GM21786 (cell line): ENCODE measurements at regions not wholly inside any gene's neighbourhood (a gene's known extent, or its start where the extent isn't known, plus 50 kb on each side); places are given as distances from the start of the nearest gene placed in this dataset.
"Not testable (repeated sequence)": the region's sequence is repeated elsewhere in the genome, so short reads cannot be mapped to it uniquely, and the experiment has no call there.

Experiments used
- ATAC-seq: cut with Tn5 transposase; IDR thresholded peaks from one replicate; pipeline ENCODE4 v1.9.1; 2021; ENCODE audit not compliant: unreplicated experiment

DNA sequence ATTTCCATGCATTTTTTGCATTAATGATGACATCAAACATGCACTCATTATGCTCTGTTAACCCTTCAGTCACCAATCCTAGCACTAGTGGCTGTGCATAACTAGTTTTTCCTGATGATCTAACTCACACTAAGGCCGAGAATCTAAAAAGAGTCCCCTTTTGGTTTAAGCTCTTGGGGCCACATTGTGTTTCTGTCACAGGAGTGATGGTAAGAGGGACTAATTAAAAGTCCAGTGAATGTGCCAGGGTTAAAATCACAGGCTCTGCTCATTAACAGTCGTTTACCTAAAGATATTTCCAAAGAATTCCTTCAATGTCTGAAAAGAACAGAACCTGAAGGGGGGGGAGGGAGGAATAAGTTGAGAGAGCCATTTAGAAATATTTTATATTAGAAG, 359.0 kb upstream of the ANKRD30A start:
- no peak for ATAC-seq

DNA sequence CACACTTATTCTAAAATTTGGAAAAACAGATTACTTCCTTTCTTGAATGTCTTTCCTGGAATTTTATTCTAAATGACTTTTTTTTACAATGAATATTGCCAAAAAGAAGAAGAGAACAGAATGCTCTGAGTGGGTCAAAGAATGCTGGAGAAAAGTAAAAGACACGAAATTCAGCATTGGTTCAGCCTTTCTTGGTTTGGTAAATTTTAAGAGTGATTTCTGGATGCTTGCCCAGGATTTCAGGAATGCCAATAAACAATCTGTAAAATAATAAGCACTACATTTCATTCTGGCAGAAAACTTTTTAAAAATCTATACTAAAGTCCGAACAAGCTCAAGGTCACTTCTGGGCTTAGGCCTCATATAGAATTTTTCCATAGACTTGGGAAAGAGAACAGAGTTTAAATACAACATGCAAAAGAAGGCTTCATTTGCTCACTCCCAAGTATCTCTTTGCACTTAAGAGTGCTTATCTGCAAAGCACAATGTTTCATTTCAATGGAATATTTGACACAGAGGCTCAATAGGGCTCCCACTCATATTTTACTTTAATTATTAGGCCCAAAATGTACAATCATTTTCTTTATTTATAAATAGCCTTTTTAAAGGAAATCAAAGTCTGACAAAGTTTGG, 359.5 kb upstream of the ANKRD30A start:
- no peak for ATAC-seq

DNA sequence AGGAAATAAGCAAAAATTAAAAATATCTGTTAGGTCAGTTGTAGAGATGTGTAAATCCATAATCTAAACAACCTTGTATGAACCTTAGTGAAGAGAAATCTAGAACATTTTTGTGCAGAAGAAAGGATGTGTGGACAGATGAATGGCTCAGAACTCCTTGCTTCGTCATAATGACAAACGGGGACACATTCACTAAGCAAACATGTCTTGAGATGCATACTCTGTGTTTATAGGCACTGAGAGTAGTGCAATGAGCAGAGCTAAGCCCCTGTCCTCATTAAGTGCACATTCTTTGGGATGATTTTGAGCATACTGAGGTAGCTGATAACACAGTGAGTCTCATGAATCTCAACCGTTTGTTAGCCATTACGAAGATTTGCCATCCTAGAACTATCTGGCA, 360.6 kb upstream of the ANKRD30A start:
- ATAC-seq = no peak

DNA sequence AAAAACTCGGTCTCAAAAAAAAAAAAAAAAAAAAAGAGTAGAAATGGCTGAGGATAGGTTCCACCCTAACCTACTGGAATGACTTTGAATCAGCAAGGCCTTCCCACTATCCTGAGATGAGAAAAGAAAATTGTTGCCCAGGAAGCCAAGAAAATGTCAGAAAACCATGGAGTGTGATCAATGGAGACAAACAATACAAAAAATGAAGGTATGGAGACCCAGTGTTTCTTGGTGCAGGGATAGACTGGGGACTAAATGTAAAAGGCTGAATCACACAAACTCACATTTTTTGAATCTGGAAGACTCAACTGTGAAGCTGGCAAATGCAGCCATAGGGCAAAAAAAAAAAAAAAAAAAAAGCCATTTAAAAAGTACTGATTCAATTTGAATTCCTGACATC, 364.3 kb upstream of the ANKRD30A start:
- ATAC-seq = no peak

DNA sequence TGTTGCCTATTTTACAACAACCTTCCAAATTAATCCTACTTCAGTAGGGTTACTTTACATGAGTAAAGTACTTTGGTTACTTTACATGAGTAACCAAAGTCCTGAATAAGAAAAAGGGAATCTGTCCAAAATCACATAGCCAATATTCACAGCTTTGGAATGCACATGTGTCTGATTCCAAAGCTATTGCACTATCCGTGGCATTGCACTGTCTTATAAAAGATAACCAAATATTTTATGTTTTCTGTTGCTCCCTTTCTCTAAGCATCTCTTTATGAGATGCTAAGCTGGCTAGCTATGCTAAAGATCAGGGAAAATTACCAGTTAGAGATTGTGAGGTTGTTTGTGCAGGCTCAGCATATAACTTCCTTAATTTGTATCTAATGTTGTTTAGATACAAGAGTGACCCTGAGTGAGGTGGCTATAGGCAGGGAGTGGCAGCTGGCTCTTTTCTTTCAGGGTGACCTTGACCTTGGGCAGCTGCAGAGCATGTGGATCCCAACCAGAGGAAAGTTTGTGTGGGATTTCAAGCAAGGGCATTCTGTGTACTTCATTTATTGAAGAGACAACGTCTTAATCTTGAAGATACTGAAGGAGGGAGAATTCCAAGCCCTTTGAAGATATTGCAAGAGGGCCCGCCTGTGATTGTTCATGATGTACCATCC, 366.1 kb upstream of the ANKRD30A start:
- ATAC-seq = no peak

GRCh38 chr10:36748128-36748871, 377.1 kb upstream of the ANKRD30A start:
- no peak for ATAC-seq

- ATAC-seq = no peak
Measured at GRCh38 chr10:36739884-36740445, 385.4 kb upstream of the ANKRD30A start.

- ATAC-seq = no peak
Measured at GRCh38 chr10:36738738-36739431, 386.5 kb upstream of the ANKRD30A start.

DNA sequence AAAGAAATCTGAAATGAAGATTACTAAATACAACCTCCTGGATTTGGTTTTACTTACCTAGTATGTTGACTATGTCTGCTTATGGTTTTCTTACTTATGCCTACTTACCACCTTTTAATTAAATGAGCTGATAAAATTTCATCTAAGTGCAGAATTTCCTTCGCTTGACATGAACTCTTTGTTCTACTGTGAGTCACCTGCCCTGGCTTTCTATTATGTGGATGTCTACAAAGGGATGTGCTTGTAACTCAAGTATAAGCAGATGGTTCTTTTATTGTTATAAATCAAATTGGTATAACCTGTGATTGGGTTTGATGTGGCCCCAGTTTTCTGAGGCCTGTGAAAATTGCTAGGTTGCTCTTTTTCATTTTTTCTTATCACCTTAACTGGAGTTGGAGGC, 389.1 kb upstream of the ANKRD30A start:
- ATAC-seq = no peak

- ATAC-seq = not testable (repeated sequence)
Measured at GRCh38 chr10:36734590-36734989, 390.8 kb upstream of the ANKRD30A start.

DNA sequence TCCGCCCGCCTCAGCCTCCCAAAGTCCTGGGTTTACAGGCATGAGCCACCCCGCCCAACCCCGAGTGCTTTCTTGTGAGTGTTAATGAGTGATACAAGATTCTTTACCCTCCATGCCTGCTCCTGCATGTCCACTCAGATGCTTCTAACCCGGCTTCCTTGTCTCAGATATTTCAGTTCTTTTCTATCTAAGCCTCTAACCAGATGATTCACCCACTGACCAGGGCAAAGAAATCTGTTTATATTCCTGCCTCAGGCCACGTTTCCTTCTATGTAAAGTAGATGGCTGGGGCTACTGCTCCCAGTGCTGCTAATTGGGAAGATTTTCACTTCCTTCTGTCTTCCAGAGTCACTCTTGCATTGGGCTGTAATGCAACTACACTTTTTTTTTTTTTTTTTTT, 395.1 kb upstream of the ANKRD30A start:
- no peak for ATAC-seq

- no peak for ATAC-seq
Measured at GRCh38 chr10:36728626-36729025, 396.8 kb upstream of the ANKRD30A start.

GRCh38 chr10:36725581-36726520, 399.5 kb upstream of the ANKRD30A start:
- no peak for ATAC-seq

DNA sequence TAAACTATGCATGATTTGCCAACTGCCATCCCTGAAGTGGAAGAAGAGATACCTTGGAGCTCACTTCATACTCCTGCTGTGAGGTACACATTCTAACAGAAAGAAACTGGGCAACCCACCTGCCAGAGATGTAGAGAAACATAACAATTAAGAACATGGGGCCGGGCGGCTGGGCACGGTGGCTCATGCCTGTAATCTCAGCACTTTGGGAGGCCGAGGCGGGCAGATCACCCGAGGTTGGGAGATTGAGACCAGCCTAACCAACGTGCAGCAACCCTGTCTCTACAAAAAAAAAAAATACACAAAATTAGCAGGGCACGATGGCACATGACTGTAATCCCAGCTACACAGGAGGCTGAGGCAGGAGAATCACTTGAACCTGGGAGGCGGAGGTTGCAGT, 402.6 kb upstream of the ANKRD30A start:
- no peak for ATAC-seq

DNA sequence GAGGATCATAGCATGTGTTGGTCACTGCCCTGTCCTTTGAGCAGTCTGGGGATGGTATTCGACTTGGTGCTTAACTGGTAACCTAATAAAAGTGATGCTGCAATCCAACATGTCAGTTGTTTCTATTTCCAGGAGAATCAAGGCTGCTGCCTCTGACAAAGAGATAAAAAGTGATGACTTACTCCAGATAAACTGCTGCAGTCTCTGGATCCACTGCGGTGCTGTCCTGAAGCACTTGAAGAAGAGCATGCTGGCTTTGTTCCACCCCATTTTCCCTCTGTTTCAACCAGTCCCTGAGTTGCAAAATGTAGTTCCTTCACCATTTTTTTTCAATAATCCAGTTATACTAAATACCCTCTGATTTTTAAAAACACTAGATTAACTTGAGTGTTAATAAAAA, 403.5 kb upstream of the ANKRD30A start:
- ATAC-seq = no peak

GRCh38 chr10:36720895-36721294, 404.5 kb upstream of the ANKRD30A start:
- ATAC-seq = no peak

GRCh38 chr10:36717118-36717517, 408.3 kb upstream of the ANKRD30A start:
- no peak for ATAC-seq

DNA sequence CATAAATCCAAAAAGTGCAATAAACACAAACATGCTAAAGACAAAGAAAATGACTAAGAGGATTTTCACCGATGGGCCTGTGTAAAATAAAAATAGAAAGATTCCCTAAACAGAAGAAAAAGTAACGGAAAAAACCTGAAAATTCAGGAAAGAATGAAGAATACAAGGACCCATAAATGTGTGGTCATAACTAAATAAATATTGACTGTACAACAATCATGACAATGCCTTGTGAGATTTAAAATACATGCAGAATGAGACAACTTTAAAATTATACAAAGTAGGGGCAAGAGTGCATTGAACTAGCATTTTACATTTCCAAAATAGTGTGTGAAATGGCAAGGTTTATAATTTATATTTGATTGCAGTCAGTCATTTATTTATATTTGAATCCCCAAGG, 409.1 kb upstream of the ANKRD30A start:
- ATAC-seq = no peak

GRCh38 chr10:36712695-36713094, 412.7 kb upstream of the ANKRD30A start:
- ATAC-seq = no peak

DNA sequence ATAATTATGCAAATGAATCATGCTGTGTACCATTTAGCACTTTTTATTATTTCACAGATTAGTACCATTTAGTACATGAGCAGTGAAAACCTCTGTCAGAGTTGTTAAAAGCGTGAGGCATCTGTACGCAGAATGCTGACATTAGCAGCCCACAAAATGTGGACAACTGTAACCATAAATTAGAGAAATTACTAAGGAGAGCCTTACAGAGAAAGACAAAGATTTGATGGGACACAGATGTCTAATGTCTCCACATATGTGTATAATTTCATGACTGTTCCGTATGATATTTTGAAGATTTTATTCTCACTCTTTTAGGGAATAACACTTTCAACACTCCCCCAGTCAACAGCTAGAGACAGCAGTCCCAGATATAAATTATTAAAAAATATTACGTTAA, 414.0 kb upstream of the ANKRD30A start:
- ATAC-seq = no peak
